Upper lobe of left lung (tissue), 6 donors: ENCODE measurements at regions not wholly inside any gene's neighbourhood (a gene's known extent, or its start where the extent isn't known, plus 50 kb on each side); places are given as distances from the start of the nearest gene placed in this dataset.
"Not testable (repeated sequence)": the region's sequence is repeated elsewhere in the genome, so short reads cannot be mapped to it uniquely, and the experiment has no call there.

ENCODE experiments used
- ATAC-seq, 2 donors: fragments of 200-7000 bp; cut with Tn5 transposase; one replicate each; pipeline ENCODE4 v1.9.1; 2022; ENCODE audit warnings: mild to moderate bottlenecking in 2 of 2, moderate library complexity in 2 of 2; ENCODE audit not compliant: low FRiP score in 2 of 2
- DNase-seq, 2 donors: peaks; one replicate each; pipeline ENCODE4 v3.0.0-alpha.2; 2019 to 2020
- H3K27ac ChIP-seq, 4 donors: fragments of 200-600 bp; sonication (generic); one replicate each; pipeline ENCODE4 v1.5.1; 2016 to 2019
- H3K27me3 ChIP-seq, 4 donors: fragments of 200-600 bp; sonication (generic); one replicate each; pipeline ENCODE4 v1.5.1; 2017 to 2019
- H3K36me3 ChIP-seq, 4 donors: fragments of 200-600 bp; sonication (generic); one replicate each; pipeline ENCODE4 v1.5.1; 2016 to 2019
- H3K4me1 ChIP-seq, 4 donors: fragments of 200-600 bp; sonication (generic); one replicate each; pipeline ENCODE4 v1.5.1; 2018 to 2019
- H3K4me3 ChIP-seq, 4 donors: fragments of 200-600 bp; sonication (generic); one replicate each; pipeline ENCODE4 v1.5.1; 2017 to 2019; ENCODE audit warnings: mild to moderate bottlenecking in 2 of 4, moderate library complexity in 1 of 4
- H3K9me3 ChIP-seq, 4 donors: fragments of 200-600 bp; sonication (generic); one replicate each; pipeline ENCODE4 v1.5.1; 2018 to 2019
- EP300 ChIP-seq, 4 donors: sonication (generic); formaldehyde crosslinking; IDR thresholded peaks; one replicate each; pipeline ENCODE4 v1.5.1; 2017; ENCODE audit warnings: antibody characterized with exemption in 4 of 4, control low read depth in 2 of 4
- POLR2A ChIP-seq, 4 donors: fragments of 450-650 bp; IDR thresholded peaks; one replicate each; pipeline ENCODE4 v1.5.1; 2016 to 2017; ENCODE audit warnings: antibody characterized with exemption in 4 of 4, mild to moderate bottlenecking in 2 of 4
- POLR2AphosphoS5 ChIP-seq, 2 donors: sonication (generic); formaldehyde crosslinking; IDR thresholded peaks; one replicate each; pipeline ENCODE4 v1.5.1; 2017; ENCODE audit warnings: antibody characterized with exemption in 2 of 2
- WGBS, 2 donors: methylation state at CpG; one replicate each; pipeline ENCODE4 v1.1.5; 2017 to 2018; 5-methylcytosine and 5-hydroxymethylcytosine counted together
- TF ChIP-seq, protein P1 (sequence below), 6 experiments: fragments of 450-650 bp in 4 of 6; fragments of 200-600 bp in 2 of 6; sonication (generic) in 2 of 6; IDR thresholded peaks; one replicate each; pipeline ENCODE4 v1.5.1; 2016 to 2019; ENCODE audit warnings: antibody characterized with exemption in 6 of 6
- donor health status: DM: no; HTN: no; CAD: no; lungs with moderate emphysema.
- donor health status: DM: no; HTN: yes; CAD: no; lungs with severe emphysema.

DNA sequence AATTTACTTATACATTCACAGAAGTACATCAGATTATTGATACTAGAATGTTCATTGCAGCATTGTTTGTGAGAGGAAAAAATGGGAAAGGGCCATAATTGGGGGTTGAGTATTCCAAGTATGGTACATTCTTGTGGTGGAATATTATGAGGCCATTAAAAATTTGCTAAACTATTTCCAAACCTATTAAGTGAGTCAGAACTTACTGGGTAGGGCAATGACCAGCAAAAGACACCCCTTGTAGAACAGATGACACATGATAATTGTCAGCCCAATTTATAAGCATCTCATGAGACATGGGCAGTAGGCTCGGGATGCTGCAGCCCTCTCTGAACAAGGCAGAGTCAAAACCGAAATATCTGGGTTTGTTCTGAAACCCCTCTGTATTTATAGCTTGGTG is 192.6 kb upstream of the IL12B start:
- no peak overlapping the region for H3K4me3 ChIP-seq
- no peak overlapping the region for H3K27ac ChIP-seq
- peaks cover 0 to 10% (median 8%) of the 10 kb centered on the region in 4 donors for H3K4me1 ChIP-seq
- no peaks in the 10 kb centered on the region for H3K36me3 ChIP-seq
- no peaks in the 10 kb centered on the region for H3K9me3 ChIP-seq
- DNase-seq (no peak), ATAC-seq (no peak)
- TF ChIP-seq, protein P1, sequence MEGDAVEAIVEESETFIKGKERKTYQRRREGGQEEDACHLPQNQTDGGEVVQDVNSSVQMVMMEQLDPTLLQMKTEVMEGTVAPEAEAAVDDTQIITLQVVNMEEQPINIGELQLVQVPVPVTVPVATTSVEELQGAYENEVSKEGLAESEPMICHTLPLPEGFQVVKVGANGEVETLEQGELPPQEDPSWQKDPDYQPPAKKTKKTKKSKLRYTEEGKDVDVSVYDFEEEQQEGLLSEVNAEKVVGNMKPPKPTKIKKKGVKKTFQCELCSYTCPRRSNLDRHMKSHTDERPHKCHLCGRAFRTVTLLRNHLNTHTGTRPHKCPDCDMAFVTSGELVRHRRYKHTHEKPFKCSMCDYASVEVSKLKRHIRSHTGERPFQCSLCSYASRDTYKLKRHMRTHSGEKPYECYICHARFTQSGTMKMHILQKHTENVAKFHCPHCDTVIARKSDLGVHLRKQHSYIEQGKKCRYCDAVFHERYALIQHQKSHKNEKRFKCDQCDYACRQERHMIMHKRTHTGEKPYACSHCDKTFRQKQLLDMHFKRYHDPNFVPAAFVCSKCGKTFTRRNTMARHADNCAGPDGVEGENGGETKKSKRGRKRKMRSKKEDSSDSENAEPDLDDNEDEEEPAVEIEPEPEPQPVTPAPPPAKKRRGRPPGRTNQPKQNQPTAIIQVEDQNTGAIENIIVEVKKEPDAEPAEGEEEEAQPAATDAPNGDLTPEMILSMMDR (IDR thresholded peaks at IDR 0.05): no peak
- TF ChIP-seq POLR2AphosphoS5 (IDR thresholded peaks at IDR 0.05): no peak
- TF ChIP-seq POLR2A (IDR thresholded peaks at IDR 0.05): no peak
- TF ChIP-seq EP300 (IDR thresholded peaks at IDR 0.05): no peak
- 78 to 94% methylated on average over 2 of the region's 2 CpGs for WGBS, 2 donors
- H3K27me3 ChIP-seq: no peaks in the 10 kb centered on the region

DNA sequence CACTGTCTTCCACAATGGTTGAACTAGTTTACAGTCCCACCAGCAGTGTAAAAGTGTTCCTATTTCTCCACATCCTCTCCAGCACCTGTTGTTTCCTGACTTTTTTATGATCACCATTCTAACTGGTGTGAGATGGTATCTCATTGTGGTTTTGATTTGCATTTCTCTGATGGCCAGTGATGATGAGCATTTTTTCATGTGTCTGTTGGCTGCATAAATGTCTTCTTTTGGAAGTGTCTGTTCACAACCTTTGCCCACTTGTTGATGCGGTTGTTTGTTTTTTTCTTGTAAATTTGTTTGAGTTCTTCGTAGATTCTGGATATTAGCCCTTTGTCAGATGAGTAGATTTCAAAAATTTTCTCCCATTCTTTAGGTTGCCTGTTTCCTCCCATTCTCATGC is 194.0 kb upstream of the IL12B start:
- ATAC-seq, H3K27ac ChIP-seq, H3K9me3 ChIP-seq, H3K4me3 ChIP-seq, H3K27me3 ChIP-seq, H3K4me1 ChIP-seq, DNase-seq, H3K36me3 ChIP-seq: not testable (repeated sequence)
- 95 to 96% methylated on average over 2 of the region's 2 CpGs for WGBS, 2 donors

DNA sequence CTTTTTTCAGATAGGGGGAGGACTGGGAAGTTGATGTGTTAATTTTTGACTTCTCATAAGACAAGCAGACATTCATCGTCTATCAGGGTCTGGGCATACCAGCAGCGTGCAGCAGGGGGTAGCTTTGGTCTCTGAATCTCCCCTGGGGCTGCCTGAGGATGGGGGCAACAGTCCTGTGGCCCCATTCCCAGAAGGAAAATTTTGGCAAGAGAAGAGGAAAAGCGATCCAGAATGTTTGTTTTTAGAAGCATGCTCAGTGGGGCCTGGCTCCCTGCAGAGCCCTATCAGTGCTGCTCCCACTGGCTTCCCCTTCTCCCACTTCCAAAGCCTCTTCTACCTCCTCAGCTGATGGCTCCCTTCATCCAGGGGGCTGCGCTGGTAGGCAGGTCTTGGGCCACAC is 194.8 kb upstream of the IL12B start:
- TF ChIP-seq, protein P1 (IDR thresholded peaks at IDR 0.05): no peak
- TF ChIP-seq POLR2A (IDR thresholded peaks at IDR 0.05): no peak
- no peak for TF ChIP-seq POLR2AphosphoS5 (IDR thresholded peaks at IDR 0.05)
- no peak for TF ChIP-seq EP300 (IDR thresholded peaks at IDR 0.05)

DNA sequence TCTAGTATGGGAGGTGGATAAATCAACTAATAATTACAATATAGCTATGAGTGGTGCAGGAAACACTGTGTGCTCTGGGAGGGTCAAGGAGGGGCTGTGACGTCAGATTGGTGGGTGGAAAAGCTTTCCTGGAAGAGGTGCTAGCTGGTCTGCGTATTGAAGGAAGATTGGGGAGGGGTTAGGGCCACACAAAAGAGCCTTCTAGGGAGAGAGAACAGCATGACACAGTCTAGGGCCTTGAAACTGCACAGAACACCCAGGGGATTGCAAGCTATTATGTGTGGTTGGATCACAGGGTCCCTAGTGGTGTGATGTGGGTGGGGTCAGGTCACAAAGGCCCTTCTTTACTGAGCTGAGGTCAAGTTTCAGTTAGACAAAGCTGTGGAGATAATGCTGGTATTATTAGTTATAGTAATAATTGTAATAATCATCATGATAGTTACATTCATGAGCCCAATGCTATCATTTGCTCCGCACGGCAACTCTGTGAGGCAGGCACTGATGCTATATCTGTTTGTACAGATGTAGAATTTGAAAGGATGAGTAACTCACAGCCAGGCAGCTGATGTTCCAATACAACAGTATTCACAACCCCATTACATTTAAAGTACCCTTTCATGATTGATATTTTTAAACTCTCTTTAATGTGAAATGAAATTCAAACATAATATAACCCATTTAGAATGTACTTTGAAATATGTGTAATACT is 197.4 kb upstream of the IL12B start:
- Histone ChIP-seq H3K27ac (no peak overlapping the region), H3K36me3 (no peaks in the 10 kb centered on the region), H3K4me1 (no peaks in the 10 kb centered on the region), H3K9me3 (no peaks in the 10 kb centered on the region), H3K4me3 (no peak overlapping the region), H3K27me3 (no peaks in the 10 kb centered on the region)
- 75 to 81% methylated on average over 4 of the region's 4 CpGs for WGBS, 2 donors
- no peak for ATAC-seq
- TF ChIP-seq EP300 (IDR thresholded peaks at IDR 0.05) (peak in 1 of 4 donors; percentile 75), POLR2AphosphoS5 (IDR thresholded peaks at IDR 0.05) (peak in 1 of 2 donors; percentile 15), POLR2A (IDR thresholded peaks at IDR 0.05) (no peak)
- TF ChIP-seq, protein P1 (IDR thresholded peaks at IDR 0.05): no peak
- DNase-seq: peak in 1 of 2 donors; percentile 40

More for the DNA sequence above, 194.8 kb upstream of the IL12B start:
- H3K4me1 ChIP-seq: no peaks in the 10 kb centered on the region
- no peaks in the 10 kb centered on the region for H3K36me3 ChIP-seq
- no peak for DNase-seq
- no peak for ATAC-seq
- WGBS, 2 donors: 48 to 66% methylated on average over 4 of the region's 4 CpGs
- H3K27me3 ChIP-seq: no peaks in the 10 kb centered on the region
- H3K4me3 ChIP-seq: no peak overlapping the region
- no peak overlapping the region for H3K27ac ChIP-seq
- no peaks in the 10 kb centered on the region for H3K9me3 ChIP-seq

- no peak overlapping the region for H3K27ac ChIP-seq
- H3K4me3 ChIP-seq: no peak overlapping the region
- no peaks in the 10 kb centered on the region for H3K9me3 ChIP-seq
- ATAC-seq (no peak), DNase-seq (no peak)
- no peaks in the 10 kb centered on the region for H3K27me3 ChIP-seq
- no peak for TF ChIP-seq POLR2AphosphoS5 (IDR thresholded peaks at IDR 0.05)
- TF ChIP-seq POLR2A (IDR thresholded peaks at IDR 0.05): no peak
- TF ChIP-seq EP300 (IDR thresholded peaks at IDR 0.05): no peak
- TF ChIP-seq, protein P1 (IDR thresholded peaks at IDR 0.05): no peak
- no peaks in the 10 kb centered on the region for H3K4me1 ChIP-seq
- no peaks in the 10 kb centered on the region for H3K36me3 ChIP-seq
Observed at GRCh38 chr5:159531554-159532105, 201.3 kb upstream of the IL12B start.
